GM12872 (cell line): ENCODE measurements at regions not wholly inside any gene's neighbourhood (a gene's known extent, or its start where the extent isn't known, plus 50 kb on each side); places are given as distances from the start of the nearest gene placed in this dataset.

Source experiments
- TF ChIP-seq, protein P1 (sequence below): IDR thresholded peaks from 3 replicates; pipeline ENCODE4 v1.5.1; 2011; ENCODE audit warnings: low read depth, mild to moderate bottlenecking, low read length, moderate library complexity; ENCODE audit not compliant: insufficient read depth

DNA sequence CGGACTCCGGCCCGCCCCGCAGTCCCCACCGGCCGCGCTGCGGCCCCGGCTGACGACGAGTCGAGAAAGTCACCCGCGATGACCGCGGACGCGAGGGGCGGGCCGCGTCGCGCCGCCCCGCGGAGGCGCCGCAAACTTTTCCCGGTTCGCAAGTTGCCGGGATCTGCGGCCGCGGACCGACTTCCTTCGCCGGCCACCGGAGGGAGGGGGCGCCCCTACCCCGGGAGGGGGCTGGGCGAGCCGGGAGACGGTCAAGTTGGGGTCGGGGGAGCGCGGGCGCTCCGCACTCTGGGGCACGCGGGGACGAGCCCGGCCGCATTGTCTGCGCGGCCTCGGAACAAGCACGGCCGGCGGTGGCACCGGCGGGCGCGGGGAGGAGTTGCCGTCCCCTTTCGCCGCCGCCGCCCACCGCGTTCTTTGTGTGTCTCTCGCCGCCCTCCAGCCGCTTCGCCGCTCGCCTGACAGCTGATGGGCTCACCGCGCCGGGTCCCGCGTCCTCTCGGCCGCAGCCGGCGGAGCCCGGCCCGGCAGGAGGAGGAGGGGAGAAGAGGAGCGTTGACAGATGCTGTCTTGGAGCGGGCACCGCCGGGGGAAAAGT, 131.6 kb downstream of the OGFRL1 start:
- TF ChIP-seq, protein P1, sequence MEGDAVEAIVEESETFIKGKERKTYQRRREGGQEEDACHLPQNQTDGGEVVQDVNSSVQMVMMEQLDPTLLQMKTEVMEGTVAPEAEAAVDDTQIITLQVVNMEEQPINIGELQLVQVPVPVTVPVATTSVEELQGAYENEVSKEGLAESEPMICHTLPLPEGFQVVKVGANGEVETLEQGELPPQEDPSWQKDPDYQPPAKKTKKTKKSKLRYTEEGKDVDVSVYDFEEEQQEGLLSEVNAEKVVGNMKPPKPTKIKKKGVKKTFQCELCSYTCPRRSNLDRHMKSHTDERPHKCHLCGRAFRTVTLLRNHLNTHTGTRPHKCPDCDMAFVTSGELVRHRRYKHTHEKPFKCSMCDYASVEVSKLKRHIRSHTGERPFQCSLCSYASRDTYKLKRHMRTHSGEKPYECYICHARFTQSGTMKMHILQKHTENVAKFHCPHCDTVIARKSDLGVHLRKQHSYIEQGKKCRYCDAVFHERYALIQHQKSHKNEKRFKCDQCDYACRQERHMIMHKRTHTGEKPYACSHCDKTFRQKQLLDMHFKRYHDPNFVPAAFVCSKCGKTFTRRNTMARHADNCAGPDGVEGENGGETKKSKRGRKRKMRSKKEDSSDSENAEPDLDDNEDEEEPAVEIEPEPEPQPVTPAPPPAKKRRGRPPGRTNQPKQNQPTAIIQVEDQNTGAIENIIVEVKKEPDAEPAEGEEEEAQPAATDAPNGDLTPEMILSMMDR = no peak

DNA sequence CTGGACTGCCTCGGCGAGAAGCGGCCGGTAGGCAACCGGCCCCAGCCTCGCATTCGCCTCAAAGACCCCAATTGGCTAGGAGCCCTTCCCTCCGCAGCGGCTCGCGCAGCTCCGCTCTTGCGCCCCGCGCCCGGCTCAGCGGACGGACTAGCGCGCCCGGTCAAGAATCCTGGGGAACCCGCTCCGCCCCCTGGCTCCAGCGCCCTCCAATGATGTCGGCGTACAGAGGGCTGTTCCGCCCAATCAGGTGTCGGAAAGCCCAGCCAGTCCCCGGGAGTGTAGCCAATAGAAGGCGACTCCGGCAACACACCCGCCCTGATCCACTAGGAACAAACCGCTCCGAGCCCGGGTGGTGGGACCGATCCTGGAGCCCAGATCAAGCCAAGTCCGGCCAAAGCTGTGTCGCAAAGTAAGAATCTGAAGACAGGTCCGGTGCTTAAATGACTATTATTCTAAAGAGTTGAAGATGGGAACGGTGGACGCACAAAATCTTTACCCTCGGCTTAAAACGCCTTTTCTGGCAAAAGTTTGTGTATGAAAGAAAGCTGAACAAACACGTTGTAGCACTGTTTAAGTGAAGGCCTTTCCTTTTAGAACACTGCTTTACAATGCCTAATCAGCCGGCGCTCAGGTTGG, 132.2 kb downstream of the OGFRL1 start:
- TF ChIP-seq, protein P1 = no peak

DNA sequence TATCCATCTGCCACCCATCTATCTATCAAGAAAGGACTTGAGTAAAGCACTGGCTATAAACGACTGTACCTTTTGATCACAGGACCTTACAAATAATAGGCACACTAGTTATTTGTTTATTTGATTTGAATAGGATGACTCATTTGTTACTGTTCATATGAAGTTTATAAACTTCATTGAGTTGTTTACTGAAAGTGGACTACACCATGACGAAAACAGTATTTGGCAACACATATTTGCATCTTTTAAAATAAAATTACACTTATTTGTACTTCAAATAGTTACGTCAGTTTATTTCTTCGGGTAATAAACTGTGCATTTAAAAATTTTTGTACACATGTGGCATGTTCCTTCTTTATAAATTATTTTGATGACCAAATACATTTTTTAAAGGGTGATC, 133.0 kb downstream of the OGFRL1 start:
- TF ChIP-seq, protein P1 = no peak

DNA sequence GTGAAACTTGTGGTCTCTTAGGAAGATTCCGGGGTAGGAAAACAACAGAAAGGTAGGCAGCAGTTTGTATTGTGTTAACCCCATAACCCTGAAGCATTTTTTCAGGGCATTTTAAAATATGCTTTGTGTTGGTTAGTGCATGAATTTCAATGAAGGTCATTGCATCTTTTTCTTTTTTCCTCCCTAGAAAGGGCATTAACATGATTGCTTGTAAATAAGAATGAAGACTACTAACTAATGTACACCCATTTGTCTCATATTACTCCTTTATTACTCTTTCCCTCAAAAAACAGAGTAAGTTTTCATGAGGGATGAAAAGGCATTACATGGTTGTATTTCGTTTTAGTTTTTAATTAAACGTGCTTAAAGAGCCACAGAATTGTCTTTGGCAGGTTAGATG, 141.4 kb downstream of the OGFRL1 start:
- TF ChIP-seq, protein P1 = no peak

DNA sequence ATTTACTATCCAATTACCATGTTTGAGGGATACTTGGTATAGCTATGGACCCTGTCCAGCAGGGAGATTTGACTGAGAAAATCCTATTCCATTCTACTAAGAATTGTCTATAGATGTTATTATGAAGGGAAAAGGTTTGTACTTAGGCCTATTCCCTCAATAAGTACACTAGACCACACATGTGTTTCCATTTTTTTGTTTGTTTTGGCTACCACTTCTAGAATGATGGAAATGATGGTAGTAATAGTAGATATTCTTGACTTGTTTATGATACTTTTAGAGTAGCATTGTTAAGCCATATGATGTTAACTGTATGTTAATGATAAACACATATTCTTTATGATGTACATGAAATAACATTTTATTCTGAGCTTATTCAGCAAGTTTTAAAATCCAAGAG, 144.8 kb downstream of the OGFRL1 start:
- TF ChIP-seq, protein P1 = no peak

DNA sequence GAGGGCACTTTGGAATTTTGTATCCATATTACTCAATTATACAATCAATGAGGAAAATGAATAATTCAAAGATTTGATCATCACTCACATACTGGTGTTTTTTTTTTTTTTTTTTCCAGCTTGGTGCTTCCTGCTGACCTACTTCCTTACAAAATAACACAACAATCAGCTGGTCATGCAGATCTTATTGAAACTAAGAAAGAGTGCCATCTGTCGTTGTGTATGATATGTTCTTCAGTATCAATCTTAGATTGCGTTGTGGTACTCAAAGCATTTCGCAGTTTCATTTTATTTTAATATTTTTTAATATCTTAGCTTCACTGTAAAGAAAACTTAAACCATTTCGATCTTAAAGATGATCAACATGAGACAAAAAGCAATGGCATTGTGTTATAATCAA, 155.6 kb downstream of the OGFRL1 start:
- TF ChIP-seq, protein P1 = no peak

DNA sequence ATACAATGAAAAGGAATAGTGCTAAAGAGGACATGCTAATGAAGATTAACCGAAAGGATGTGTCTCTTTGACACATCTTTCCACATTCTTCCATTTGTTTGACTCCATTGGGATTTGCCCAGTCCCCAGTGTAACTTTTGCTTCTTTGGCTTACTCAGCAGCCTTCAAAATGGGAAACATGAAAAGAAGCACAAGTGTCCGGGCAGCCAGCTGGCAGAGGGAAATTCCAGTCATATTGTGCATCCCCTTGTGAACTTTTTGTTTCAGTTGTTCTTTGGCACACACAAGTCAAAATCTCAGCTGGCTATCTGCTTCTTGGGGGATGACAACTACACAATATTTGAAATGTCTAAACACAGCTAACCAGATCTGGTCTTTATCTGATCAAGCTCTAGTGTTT, 157.4 kb downstream of the OGFRL1 start:
- TF ChIP-seq, protein P1 = no peak
